NCI-H1436 treated with DMSO at 0.1 percent for 48 hours (cell line): ENCODE measurements at regions not wholly inside any gene's neighbourhood (a gene's known extent, or its start where the extent isn't known, plus 50 kb on each side); places are given as distances from the start of the nearest gene placed in this dataset.
"Not testable (repeated sequence)": the region's sequence is repeated elsewhere in the genome, so short reads cannot be mapped to it uniquely, and the experiment has no call there.

Experiments used
- DNase-seq: peaks from one replicate; lab custom pipeline; 2025; lab: John Stamatoyannopoulos, UW

DNA sequence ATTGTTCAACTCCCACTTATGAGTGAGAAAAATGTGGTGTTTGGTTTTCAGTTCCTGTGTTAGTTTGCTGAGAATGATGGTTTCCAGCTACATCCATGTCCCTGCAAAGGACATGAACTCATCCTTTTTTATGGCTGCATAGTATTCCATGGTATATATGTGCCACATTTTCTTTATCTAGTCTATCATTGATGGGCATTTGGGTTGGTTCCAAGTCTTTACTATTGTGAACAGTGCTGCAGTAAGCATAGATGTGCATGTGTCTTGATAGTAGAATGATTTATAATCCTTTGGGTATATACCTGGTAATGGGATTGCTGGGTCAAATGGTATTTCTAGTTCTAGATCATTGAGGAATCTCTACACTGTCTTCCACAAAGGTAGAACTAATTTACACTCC is 613.0 kb upstream of the MIR17HG start:
- not testable (repeated sequence) for DNase-seq

- no peak for DNase-seq
Observed at GRCh38 chr13:90738881-90739280, 608.6 kb upstream of the MIR17HG start.

- DNase-seq: no peak
Observed at GRCh38 chr13:90740099-90740498, 607.4 kb upstream of the MIR17HG start.

DNA sequence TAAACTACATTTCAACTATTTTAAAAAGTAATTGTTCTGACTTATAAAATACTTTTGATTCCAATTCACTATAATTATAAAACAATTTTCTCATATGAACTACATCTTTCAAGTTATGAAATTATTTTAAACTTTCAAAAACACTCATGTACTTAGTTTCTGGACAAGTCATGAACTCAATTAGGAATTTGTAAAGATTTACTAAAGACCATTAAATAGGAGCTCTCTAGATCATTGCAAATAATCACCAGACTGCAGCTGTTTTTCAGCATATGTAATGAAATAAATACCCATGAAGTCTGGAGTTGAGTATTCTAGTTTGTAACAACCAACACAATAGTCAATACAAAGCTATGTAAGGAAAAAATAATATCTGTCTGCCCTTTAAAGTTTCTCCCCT is 605.1 kb upstream of the MIR17HG start:
- DNase-seq: no peak

- DNase-seq: no peak
Observed at GRCh38 chr13:90746230-90746629, 601.3 kb upstream of the MIR17HG start.

DNA sequence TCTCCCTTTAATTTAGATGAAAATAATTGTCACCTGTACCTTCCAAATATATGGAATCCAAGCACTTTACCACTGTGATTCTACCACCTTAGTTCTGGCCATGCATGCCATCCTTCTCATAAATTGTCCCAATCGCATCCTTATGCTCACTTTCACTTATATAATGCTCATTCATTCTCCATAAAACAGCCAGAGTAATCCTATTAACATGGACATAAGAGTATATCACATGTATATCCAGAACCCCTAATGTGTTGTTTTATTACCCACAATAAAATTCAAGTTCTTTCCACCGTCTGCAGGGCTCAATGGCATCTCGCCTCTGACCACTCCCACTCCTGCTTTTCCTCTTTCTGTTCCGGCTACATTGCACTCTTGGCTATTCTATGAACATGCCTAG is 597.5 kb upstream of the MIR17HG start:
- no peak for DNase-seq

- no peak for DNase-seq
Observed at GRCh38 chr13:90751026-90751425, 596.5 kb upstream of the MIR17HG start.

DNA sequence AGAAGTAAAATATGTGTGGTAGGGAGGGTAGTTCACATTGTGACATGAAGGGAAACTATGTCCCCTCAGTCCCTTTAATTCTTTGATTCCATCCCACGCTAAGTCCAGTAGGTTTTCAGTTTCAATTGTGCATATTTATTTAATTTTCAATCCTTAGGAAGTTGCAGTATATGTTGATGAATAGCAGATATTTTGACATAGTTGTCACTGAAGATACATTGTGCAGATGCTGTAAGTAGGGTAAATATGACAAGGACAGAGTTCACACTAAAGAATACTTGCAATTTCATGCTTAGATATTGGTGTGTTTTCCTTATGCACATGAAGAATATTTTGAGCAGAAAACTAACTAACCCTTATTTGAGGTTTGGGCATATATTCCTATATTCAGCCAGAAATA is 595.4 kb upstream of the MIR17HG start:
- no peak for DNase-seq

GRCh38 chr13:90757127-90757680 is 590.3 kb upstream of the MIR17HG start:
- DNase-seq: no peak

GRCh38 chr13:90760639-90761038 is 586.8 kb upstream of the MIR17HG start:
- DNase-seq: no peak

GRCh38 chr13:90763476-90764150 is 583.9 kb upstream of the MIR17HG start:
- no peak for DNase-seq

GRCh38 chr13:90766386-90766902 is 581.0 kb upstream of the MIR17HG start:
- no peak for DNase-seq

- DNase-seq: no peak
Observed at GRCh38 chr13:90768116-90768515, 579.4 kb upstream of the MIR17HG start.

DNA sequence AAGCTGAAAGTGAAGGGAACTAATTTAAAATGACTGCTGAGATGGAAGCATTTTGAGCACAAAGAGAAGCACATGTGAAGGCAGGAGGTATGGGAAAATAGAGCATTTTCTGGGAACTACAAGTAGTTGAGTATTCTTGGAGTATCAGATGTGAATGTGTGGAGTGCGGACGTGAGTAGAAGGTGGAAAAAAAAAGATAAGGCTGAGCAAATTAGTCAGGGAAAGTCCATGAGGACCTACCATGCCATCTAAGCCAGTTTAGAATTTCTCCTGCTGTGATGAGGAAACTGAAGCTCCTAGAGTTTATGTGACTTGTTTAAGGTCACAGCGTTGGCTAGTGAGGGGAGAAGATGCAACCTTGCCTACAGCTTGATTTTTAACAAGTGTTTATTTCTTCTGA is 578.1 kb upstream of the MIR17HG start:
- no peak for DNase-seq

GRCh38 chr13:90770334-90770733 is 577.2 kb upstream of the MIR17HG start:
- no peak for DNase-seq

DNA sequence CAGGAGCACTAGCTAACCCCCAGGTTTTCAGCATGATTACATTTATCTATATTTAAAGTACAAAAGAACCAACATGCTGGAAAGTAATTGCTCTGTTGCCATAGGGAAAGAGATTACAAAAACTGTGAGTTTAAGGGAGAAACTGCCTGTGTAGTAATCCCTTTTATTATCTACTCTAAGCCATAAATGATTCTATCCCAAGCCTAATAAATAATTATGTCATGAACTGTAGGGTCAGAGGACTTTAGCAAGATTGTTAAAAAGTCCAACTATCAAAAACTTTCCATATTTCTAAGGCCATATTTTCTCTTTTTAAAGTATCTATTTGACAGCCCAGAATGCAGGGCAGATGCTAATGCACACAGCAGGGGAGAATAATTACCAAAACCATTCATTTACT is 573.8 kb upstream of the MIR17HG start:
- no peak for DNase-seq

GRCh38 chr13:90776051-90776748 is 571.3 kb upstream of the MIR17HG start:
- no peak for DNase-seq

GRCh38 chr13:90783273-90783672 is 564.2 kb upstream of the MIR17HG start:
- DNase-seq: no peak

DNA sequence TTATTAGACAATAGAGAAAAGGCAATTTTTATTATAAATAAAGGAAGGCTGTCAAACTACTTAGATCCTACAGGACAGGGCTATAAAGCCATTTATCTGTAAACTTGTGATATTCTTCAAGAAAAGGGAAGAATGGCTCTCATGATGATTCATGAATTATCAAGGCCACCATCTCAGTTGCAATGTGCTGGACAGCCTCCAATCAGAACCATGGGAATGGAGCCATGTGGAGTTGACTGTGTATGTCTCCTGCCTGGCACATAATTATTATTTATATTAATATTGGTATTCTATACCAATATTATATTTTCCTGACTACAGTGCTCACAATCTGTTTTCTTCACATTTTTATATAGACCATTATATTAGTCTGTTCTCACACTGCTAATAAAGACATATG is 560.5 kb upstream of the MIR17HG start:
- no peak for DNase-seq

DNA sequence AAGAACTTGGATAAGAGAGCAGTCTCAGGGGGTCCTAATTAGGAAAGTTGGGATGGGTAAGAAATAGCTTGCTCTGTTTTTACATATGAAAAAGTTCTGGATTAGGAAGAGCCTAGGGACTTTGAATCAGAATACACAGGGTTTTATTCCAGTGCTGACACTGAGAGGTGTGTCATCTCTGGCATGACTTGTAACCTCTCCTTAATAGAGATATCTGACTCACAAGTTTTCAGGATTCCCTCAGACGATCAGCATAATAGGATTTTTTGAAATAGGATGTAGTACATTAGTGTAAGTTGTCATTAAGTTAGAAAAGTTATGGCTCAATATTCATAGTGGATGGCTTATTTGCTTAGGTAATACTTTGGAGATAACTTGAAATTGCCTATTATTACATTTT is 555.2 kb upstream of the MIR17HG start:
- DNase-seq: no peak

DNA sequence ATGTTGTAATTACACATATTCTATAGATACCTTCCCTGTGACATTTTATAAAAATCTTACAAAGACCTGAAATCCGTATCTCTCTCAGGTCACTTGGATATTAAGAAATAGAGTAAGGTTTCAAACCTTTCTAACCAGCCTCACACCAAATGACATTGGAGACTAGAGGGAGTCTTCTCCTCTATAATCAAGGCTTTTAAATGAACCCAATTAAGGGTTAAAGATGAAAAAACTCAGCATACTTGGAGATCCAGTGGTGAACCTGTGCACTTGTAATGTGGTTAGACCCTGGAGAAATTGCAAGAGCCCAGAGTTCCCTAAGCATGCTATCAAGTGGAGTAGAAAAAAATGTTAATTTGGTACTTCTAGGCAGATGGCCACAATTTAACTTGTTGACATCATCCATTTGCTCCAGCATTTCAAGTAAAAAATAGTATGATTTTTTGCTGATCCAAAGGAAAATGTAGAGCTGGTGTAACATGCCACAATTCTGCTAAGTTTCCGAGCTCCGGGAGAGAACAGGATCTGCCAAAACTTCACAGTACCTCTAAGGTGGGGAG is 554.1 kb upstream of the MIR17HG start:
- no peak for DNase-seq

DNA sequence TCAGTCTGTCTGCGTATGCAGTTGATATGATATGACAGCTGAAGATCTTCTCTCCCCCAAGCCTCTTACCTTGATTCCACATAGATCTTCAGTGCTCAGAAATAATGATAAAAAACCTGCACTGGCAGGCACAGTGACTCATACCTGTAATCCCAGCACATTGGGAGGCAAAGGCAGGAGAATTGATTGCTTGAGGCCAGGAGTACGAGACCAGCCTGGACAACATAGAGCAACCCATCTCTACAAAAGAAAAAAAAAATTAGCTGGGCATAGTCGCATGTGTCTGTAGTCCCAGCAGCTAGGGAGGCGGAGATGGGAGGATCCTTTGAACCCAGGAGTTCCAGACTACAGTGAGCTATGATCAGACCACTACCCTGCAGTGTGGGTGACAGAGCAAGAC is 551.0 kb upstream of the MIR17HG start:
- no peak for DNase-seq

DNA sequence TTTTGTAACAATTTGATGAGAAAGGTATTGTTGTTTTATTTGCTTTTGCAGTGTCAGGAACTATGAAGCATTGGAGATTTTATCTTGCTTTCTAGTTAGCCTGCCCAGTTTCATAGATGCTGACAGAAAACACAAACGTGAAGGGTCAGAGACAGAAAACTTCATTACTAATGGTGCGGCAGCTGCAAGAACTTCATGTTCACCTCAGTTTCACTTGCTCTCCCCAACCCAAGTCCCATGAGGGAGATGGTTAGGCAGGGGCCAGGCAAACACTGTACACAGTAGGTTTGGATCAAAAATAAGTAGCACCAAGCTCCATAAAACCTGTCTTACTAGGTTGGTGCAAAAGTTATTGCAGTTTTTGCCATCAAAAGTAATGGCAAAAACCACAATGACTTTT is 550.2 kb upstream of the MIR17HG start:
- DNase-seq: no peak
